ENCODE measurements at regions not wholly inside any gene's neighbourhood (a gene's known extent, or its start where the extent isn't known, plus 50 kb on each side); places are given as distances from the start of the nearest gene placed in this dataset.

DNA sequence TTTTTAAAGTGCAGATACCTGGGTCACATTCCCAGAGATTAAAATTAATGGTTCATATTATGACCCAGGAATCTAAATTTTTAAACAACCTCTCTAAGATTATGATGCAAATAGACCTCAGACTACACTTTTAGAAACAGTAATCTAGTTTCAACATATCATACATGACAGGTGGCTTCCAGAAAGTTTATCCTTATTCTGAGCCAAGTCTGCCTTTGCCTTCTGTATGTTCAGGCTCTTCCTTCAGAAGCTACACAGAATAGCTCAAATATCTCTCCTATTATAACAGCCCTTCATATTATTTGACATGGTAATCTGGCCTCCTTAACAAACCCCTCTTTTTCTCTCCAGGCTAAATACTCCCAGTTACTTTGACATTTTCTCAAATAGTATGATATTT, 101.9 kb downstream of the FZD1 start:
- Histone ChIP-seq H3K9me3 (no peaks in the 10 kb centered on the region), H3K27ac (no peak overlapping the region), H3K4me3 (no peak overlapping the region), H3K27me3 (no peaks in the 10 kb centered on the region), H3K36me3 (no peaks in the 10 kb centered on the region), H3K4me1 (no peaks in the 10 kb centered on the region)
- TF ChIP-seq, protein P1, sequence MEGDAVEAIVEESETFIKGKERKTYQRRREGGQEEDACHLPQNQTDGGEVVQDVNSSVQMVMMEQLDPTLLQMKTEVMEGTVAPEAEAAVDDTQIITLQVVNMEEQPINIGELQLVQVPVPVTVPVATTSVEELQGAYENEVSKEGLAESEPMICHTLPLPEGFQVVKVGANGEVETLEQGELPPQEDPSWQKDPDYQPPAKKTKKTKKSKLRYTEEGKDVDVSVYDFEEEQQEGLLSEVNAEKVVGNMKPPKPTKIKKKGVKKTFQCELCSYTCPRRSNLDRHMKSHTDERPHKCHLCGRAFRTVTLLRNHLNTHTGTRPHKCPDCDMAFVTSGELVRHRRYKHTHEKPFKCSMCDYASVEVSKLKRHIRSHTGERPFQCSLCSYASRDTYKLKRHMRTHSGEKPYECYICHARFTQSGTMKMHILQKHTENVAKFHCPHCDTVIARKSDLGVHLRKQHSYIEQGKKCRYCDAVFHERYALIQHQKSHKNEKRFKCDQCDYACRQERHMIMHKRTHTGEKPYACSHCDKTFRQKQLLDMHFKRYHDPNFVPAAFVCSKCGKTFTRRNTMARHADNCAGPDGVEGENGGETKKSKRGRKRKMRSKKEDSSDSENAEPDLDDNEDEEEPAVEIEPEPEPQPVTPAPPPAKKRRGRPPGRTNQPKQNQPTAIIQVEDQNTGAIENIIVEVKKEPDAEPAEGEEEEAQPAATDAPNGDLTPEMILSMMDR (IDR thresholded peaks at IDR 0.05) = no peak
- TF ChIP-seq POLR2A (IDR thresholded peaks at IDR 0.05) (no peak), EP300 (IDR thresholded peaks at IDR 0.05) (no peak), POLR2AphosphoS5 (IDR thresholded peaks at IDR 0.05) (no peak)
- DNase-seq (ENCODE audit: low spot score in 2 of 2) = no peak

DNA sequence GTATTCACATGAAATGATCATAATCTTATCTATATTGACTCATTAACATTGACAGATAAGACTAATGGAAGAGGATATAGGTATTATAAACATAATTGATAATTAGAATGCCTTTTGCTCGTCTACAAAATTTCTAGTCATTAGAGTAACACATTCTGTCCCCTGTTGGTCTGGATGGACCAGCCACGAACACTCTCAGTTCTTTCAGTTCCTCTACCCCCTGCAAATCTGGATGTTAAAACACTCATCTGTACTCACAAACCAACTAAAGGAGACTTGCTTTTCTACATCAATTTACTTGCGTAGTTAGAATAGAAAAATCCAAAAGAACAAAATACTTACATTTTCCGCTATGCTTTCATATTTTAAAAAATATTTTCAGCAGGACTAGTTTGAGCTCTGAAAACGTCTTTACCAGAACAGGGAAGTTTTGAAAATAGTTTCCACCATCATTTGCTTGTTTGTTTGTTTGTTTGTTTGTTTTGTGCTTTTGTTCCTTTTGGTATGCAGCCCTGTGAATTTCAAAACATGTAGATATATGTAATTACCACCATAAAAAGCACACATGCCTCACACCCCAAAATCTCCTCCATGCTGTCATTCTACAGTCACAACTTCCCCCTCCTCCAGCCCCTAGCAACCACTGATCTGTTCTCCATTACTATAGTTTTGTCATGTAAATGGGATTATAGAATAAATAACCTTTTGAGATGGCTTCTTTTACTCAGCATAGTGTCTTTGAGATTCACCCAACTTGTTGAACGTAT, 103.8 kb downstream of the FZD1 start:
- no peak for TF ChIP-seq POLR2A (IDR thresholded peaks at IDR 0.05)
- TF ChIP-seq, protein P1 (IDR thresholded peaks at IDR 0.05) = no peak
- no peak for TF ChIP-seq POLR2AphosphoS5 (IDR thresholded peaks at IDR 0.05)
- TF ChIP-seq EP300 (IDR thresholded peaks at IDR 0.05) = no peak
- H3K4me1 ChIP-seq = no peaks in the 10 kb centered on the region
- no peak overlapping the region for H3K4me3 ChIP-seq
- H3K27ac ChIP-seq = no peak overlapping the region
- no peaks in the 10 kb centered on the region for H3K27me3 ChIP-seq
- H3K9me3 ChIP-seq = no peaks in the 10 kb centered on the region
- H3K36me3 ChIP-seq = no peaks in the 10 kb centered on the region
- 78% methylated on average over 6 of the region's 6 CpGs for WGBS
- no peak for DNase-seq (ENCODE audit: low spot score in 2 of 2)

DNA sequence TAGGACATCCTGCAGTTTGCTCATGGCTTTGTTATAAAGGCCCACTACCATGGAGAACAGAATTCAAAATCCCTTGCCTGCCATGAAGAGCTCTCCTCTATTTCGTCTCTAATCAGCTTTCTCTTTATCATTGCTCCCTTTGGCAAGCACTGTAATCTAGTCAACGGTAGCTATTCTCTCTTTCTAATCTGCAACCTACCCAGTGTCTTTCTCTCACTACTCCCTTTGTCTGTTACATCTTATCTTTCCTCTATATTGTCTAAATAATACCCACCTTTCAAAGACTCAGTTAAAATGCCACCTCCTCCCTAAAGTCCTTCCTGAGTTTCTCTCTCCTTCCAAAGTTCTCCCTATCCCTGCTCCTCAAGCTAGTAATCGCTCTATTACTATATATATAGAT, 108.1 kb downstream of the FZD1 start:
- Histone ChIP-seq H3K36me3 (no peaks in the 10 kb centered on the region), H3K9me3 (no peaks in the 10 kb centered on the region), H3K4me3 (no peak overlapping the region), H3K4me1 (no peaks in the 10 kb centered on the region), H3K27me3 (no peaks in the 10 kb centered on the region), H3K27ac (no peak overlapping the region)
- DNase-seq (ENCODE audit: low spot score in 2 of 2) = no peak
- TF ChIP-seq POLR2A (IDR thresholded peaks at IDR 0.05) = no peak
- no peak for TF ChIP-seq POLR2AphosphoS5 (IDR thresholded peaks at IDR 0.05)
- TF ChIP-seq, protein P1 (IDR thresholded peaks at IDR 0.05) = no peak
- no peak for TF ChIP-seq EP300 (IDR thresholded peaks at IDR 0.05)
- 83% methylated on average over 3 of the region's 3 CpGs for WGBS

DNA sequence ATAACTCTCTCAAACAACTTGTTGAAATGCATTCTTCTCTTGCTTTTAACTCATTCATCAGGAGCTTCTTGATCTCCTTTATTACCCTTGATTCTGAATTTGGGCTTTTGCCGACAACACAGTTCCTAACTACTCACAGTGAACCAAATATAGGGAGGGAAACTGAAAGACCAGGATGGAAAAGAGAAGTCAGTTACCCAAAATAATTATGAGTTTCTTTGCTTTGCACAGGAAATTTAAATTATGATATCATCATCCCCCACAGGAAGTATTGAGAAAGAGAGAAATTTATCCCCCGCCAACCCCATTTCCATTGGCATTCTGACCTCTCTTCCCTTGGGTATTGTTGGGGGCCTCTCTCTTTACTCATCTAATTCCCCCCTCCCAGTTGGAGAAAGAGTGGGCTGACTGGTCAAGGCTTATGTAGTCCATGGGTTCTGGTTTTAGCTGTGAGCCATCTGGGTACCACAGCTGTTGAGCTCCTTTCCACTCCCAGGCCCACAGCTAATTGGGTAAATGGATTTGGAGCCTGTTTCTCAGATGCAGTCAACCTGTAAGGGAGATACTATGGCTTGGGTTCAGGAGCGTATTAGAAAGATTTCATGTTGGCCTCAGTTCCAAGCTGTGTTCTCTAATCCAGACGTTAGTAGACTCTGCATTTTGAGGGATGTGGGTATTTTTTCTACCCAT, 109.0 kb downstream of the FZD1 start:
- no peak overlapping the region for H3K4me3 ChIP-seq
- H3K4me1 ChIP-seq = no peaks in the 10 kb centered on the region
- DNase-seq (ENCODE audit: low spot score in 2 of 2) = no peak
- no peak overlapping the region for H3K27ac ChIP-seq
- no peaks in the 10 kb centered on the region for H3K9me3 ChIP-seq
- H3K27me3 ChIP-seq = no peaks in the 10 kb centered on the region
- 68% methylated on average over 4 of the region's 4 CpGs for WGBS
- H3K36me3 ChIP-seq = no peaks in the 10 kb centered on the region
- TF ChIP-seq POLR2A (IDR thresholded peaks at IDR 0.05) (no peak), EP300 (IDR thresholded peaks at IDR 0.05) (no peak), POLR2AphosphoS5 (IDR thresholded peaks at IDR 0.05) (no peak)
- TF ChIP-seq, protein P1 (IDR thresholded peaks at IDR 0.05) = no peak

DNA sequence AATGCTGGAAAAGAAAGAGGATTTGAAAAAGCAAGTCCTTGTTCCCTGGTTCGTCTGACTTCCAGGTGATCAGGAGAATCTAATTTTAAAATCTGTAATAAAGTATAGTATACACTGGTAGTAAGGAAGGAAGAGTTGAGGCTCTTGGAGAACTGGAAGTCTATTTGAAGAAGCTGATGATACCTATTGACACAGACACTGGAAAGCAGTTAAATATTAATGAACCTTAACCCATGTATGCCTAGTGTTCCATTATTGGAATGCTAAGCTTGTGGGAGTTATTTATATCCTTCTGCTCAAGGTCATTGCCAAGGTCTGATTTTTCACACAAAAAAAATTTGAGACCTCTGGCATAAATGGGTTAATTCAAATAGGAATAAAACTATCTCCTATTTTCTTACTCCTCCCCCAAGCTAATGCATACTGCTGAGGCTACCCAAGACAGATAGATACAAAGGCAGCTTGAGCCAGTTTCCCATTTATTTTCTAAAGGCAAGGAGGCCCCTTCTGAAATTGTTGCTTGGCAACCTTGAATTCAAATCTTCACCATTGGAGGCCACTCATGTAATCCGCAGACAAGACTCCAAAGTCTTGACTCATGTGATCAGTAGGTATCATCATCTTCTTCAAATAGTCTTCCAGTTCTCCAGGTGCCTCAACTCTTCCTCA, 110.2 kb downstream of the FZD1 start:
- no peak for DNase-seq (ENCODE audit: low spot score in 2 of 2)
- Histone ChIP-seq H3K27me3 (no peaks in the 10 kb centered on the region), H3K4me3 (no peak overlapping the region), H3K9me3 (no peaks in the 10 kb centered on the region), H3K27ac (no peak overlapping the region), H3K36me3 (no peaks in the 10 kb centered on the region), H3K4me1 (no peaks in the 10 kb centered on the region)
- TF ChIP-seq EP300 (IDR thresholded peaks at IDR 0.05) (no peak), POLR2A (IDR thresholded peaks at IDR 0.05) (no peak), POLR2AphosphoS5 (IDR thresholded peaks at IDR 0.05) (no peak)
- TF ChIP-seq, protein P1 (IDR thresholded peaks at IDR 0.05) = no peak
- 88% methylated on average over 2 of the region's 2 CpGs for WGBS

Measured in suprapubic skin (tissue), 4 donors.